Activated CD8-positive, alpha-beta memory T cell treated with anti-CD3 and anti-CD28 coated beads, Interleukin-2, amount 50 U/mL, for 48 hours (primary cell): ENCODE measurements at regions not wholly inside any gene's neighbourhood (a gene's known extent, or its start where the extent isn't known, plus 50 kb on each side); places are given as distances from the start of the nearest gene placed in this dataset.
"Not testable (repeated sequence)": the region's sequence is repeated elsewhere in the genome, so short reads cannot be mapped to it uniquely, and the experiment has no call there.

Experiments used
- DNase-seq: peaks from one replicate; pipeline ENCODE4 v3.0.0-alpha.2; 2020

DNA sequence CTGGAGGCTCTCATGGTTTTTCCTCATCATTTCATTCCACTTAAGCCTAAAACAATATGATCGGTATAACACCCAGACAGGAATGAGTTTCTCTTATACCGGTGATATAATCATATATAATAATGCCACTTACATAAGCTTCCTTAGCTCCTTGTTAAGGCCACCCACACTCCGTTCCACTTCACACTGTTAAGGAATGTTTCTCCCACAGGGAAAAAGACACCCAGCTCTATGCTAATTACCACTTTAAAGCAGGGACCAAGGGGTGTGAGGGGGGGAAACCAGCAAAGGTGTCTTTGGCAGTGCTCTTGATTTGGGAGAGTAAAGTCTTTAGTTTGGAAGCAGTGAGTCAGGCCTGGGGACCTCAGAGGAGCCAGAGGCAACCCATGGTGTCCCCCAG, 245.4 kb downstream of the NPIPA7 start:
- DNase-seq = not testable (repeated sequence)

DNA sequence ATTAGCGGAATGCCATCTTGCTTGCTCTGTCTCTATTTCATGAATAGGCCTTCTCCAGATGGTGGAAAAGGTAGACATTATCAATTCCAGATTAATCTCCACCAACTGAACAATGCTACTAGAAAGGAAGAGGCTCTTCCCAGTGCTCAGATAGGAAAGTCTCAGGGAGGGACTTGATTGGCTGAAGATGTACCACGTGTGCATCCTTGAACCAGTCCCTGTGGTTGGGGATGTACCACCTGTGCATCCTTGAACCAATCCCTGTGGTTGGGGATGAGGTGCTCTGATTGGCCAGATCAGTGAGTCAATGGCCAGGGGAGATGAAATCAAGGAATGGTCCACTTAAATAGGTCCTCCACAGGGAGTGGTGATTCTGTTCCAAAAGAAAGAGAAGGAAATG, 246.2 kb downstream of the NPIPA7 start:
- DNase-seq = not testable (repeated sequence)

DNA sequence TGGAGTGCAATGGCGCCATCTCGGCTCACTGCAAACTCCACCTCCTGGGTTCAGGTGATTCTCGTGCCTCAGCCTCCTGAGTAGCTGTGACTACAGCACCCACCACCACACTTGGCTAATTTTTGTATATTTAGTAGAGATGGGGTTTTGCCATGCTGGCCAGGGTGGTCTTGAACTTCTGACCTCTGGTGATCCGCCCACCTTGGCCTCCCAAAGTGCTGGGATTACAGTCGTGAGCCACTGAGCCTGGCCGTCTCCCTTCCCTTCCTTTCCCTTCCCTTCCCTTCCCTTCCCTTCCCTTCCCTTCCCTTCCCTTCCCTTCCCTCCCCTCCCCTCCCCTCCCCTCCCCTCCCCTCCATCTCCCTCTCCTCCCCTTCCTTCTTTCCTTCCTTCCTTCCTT, 248.9 kb downstream of the NPIPA7 start:
- not testable (repeated sequence) for DNase-seq

DNA sequence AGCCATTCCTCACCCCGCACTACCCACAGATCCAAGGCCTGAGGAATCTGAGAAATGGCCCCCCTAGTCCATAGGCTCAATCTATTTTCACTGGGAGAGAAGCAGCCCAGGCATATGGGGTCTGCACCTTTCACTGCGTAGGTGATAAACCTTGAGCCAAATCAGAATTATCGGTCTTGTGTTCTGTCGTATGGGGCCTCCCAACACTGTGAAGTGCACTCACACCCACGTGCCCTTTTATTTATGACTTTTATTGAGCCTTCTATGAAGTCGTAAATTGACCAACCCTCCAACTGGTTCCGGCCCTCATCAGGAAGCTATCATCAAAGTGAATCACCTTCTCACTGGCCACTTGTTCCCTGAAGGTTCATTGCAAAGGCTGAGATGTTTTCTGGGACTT, 259.3 kb downstream of the NPIPA7 start:
- not testable (repeated sequence) for DNase-seq

- not testable (repeated sequence) for DNase-seq
Observed at GRCh38 chr16:16638714-16639113, 259.8 kb downstream of the NPIPA7 start.

DNA sequence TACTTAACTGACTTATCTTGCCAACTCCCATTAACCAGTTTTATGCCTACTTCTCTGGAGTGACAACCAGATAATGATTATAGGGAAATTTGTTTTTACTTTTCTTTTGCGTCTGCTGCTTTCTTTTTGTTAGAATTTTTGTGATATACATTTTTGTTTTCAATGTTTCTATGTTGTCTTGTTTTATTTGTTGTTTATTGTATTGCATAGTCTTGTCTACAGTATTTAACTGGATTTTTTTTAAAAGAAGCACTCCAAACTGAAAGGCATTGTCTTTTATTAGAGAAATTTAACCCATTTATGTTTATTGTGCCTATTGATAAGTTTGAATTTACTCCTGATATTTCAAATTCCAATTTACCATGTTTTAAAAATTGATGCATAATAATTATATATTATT, 264.9 kb downstream of the NPIPA7 start:
- not testable (repeated sequence) for DNase-seq

DNA sequence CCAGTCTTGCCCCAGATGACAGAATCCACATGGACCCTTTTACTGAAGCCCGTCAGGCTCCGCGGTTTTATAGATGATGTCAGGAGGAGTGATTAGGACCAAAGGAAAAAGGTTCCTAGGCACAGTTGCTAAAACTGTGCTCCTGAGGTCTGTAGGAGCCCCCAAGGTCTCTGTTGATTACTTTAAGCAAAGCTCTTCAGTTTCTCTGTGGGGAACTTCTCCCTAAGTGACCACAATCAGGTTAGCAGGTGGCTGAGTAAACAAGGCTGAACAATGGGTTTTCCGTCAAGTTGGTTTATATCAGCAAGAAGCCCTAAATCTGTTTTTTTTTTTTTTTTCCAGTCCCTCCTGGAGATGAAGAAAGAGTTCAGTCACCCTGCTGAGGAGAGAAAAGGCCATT, 269.1 kb downstream of the NPIPA7 start:
- DNase-seq = not testable (repeated sequence)

DNA sequence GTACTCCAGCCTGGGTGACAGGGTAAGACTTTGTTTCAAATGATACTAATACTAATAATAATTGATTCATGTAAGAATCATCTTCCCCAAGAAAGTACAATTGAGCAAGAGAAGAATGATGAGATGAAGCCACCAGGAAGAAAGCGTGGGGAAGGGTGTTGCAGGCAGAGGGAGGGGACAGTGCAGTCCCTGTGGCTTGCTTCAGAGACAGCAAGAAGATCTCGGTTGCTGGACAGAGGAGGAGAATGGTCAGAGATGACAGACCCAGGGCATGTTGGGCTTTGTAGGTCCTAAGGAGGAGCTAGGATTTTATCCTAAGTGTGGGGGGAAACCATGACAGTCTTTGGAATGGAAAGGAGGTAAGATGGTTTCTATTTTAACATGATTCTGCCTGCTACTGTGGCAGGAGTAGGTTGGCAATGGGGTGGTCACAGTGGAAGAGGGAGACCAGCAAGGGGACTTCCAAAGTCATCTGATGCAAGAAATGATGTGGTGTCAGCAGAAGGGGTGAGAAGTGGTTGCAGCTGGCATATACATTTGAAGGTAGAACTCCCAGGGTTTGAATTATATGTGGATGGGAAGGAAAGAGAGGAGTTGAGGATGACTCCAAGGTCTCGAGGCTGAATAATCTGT, 293.4 kb downstream of the NPIPA7 start:
- DNase-seq = not testable (repeated sequence)

DNA sequence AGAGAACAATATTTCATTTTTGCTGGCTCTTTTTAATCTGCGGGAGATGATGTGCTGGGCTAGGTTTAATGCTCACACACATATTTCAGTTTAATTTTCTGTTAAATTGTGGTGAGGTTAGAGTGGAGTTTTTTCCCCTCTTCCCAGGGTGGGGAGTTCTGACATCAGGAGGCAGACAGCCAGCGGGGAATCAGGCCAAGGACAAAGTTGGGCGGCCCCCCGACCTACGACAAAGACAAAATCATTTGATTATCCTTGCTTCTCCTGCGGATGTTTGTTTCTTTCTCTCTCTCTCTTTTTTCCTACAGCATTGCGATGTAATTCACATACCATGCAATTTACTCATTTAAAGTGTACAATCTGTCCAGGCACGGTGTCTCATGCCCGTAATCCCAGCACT, 295.9 kb downstream of the NPIPA7 start:
- not testable (repeated sequence) for DNase-seq

- DNase-seq = not testable (repeated sequence)
Observed at GRCh38 chr16:16721849-16722248, 342.9 kb downstream of the NPIPA7 start.

DNA sequence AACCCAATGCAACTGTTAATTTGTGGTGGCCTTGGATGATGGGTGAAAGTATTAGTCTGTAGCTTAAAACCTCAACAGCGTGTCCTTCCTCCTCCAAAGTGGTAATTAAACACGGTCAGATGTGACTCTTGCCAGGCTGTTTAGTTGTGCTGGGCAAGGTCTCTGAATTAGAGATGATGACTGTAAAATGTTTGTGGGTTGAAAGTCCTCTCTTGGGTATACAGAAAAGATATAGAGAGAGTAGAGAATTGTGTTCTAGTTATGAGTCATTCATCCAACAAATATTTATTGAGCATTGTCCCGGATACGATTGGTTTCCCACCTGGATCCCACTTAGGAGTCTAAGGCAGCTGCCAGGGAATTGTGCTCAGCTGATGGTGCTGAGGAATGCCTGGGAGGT, 343.7 kb downstream of the NPIPA7 start:
- not testable (repeated sequence) for DNase-seq

GRCh38 chr16:16723819-16724519, 345.0 kb downstream of the NPIPA7 start:
- DNase-seq = not testable (repeated sequence)

DNA sequence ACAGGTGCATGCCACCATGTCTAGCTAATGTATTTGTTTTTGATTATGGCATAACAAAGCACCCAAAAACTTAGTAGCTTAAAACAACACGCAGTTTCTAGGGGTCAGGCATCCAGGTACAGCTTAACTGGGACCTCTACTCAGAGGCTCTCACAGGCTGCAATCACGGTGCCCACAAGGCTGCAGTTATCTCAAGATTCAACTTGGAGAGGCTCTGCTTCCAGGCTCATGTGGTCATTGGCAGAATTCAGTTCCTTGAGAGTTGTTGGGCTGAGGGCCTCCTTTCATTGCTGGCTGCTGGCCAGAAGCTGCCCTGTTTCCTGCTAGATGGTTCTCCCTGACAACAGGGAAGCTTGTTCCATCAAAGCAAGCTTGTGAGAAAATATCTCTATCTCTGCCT, 348.1 kb downstream of the NPIPA7 start:
- not testable (repeated sequence) for DNase-seq

DNA sequence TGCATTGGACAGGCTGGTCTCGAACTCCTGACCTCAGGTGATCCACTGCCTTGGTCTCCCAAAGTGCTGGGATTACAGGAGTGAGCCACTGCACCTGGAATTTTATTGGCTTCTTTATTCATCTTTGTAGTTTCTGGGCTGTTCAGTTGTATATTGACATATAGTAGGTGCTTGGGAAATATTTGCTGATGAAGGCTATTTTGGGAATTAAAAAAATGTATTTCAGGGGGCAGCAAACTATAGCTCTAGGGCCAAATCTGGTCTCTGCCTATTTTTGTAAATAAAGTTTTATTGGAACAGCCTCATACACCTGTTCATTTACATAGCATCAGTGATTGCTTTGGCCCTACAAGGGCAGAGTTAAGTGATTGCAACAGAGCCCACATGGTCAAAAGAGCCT, 363.6 kb downstream of the NPIPA7 start:
- not testable (repeated sequence) for DNase-seq

GRCh38 chr16:16754992-16755667, 376.2 kb downstream of the NPIPA7 start:
- DNase-seq = not testable (repeated sequence)

DNA sequence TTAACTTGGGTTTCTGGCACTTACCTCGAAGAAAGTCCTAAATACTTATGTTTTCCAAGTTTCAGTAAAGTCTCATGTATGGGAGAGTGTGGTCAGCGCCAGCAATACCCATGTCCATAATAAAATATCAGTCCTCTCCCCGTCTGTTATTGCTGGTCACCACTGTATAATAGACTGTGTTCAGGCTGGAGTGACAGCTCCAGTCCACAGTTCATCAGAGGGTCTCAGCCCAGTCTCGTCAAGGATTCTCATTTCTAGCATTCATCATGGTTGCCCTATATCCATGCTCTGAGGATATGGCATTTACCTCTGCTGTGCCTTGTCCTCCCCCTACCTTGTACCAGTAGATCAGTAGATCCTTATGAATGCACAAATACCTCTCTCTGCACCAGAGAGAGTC, 384.5 kb downstream of the NPIPA7 start:
- no peak for DNase-seq

GRCh38 chr16:16770717-16771116, 391.8 kb downstream of the NPIPA7 start:
- not testable (repeated sequence) for DNase-seq

DNA sequence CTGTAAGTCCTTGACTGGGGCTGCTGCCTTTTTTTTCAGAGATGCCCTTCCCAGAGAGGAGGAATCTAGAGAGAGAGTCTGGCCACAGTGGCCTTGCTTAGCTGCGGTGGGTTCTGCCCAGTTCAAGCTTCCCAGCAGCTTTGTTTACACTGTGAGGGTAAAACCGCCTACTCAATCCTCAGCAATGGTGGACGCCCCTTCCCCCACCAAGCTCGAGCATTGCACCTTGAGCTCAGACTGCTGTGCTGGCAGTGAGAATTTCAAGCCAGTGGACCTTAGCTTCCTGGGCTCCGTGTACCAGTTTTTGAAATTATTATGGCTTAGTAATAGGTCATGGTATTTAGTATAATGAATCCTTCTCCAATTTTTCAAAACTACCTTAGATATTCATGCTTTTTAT, 395.4 kb downstream of the NPIPA7 start:
- DNase-seq = no peak

DNA sequence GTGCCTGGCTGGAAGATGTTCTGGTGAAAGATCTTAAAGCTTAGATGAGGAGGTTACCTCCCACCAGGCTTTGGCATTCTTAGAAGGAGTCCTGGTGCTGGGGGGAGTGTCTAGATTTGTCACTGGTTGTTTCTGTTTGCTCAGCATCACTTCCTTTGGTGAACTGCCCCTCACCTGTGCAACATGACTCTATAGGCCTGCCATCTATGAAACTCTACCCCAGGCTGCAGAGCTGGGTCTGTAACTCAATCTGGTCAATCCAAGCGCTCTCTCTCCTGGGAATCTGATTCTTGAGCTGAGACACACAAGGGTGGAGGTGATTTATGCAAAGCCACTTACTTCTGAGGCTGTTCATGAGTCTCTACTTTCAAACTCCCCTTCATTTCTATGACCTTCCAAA, 399.4 kb downstream of the NPIPA7 start:
- DNase-seq = no peak

DNA sequence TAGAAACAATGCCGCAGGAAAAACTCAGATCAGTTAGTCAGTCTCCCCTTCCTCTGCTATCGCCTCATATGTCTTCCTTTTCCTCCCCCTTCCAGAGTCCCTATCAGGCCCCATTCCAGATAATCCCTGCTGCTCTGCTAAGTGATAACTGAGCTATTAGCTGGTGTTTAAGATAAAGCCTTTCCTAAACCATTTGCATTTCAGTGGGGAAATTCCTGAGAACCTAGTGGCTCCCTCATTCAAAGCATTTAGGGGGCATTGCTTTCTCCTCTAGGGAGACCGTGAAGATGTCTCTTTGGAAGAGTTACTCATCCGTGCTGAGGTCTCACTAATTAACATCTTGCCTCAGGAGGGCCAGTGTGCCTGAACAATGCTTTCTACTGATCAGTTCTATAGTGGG, 401.6 kb downstream of the NPIPA7 start:
- no peak for DNase-seq

DNA sequence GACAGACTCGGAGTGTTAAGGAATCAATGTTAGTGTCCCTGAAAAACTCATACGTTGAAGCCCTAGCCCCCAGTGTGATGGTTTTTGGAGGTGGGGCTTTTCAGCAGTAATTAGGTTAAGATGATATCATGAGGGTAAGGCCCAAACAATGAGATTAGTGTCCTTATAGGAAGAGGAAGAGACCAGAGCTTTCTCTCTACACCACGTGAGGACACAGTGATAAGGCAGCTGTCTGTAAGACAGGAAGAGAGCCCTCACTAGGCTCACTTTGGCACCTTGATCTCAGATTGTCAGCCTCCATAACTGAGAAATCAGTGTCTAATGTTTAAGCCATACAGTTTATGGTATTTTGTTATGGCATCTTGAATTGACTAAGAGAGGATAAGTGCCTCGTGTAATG, 403.2 kb downstream of the NPIPA7 start:
- no peak for DNase-seq

DNA sequence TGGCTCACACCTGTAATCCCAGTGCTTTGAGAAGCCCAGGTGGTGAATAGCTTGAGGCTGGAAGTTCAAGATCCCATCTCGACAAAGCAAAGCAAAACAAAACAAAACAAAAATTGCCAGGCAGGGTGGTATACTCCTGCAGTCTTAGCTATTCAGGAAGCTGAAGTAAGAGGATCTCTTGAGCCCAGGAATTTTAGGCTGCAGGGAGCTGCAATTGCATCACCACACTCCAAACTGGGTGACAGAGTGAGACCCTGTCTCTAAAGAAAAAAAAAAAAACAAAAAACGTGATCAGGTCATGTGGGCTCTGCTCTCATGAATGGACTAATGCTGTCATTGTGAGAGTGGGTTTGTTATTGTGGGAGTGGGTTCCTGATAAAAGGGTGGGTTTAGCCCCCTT, 409.1 kb downstream of the NPIPA7 start:
- DNase-seq = no peak

- no peak for DNase-seq
Observed at GRCh38 chr16:16790597-16790996, 411.7 kb downstream of the NPIPA7 start.

DNA sequence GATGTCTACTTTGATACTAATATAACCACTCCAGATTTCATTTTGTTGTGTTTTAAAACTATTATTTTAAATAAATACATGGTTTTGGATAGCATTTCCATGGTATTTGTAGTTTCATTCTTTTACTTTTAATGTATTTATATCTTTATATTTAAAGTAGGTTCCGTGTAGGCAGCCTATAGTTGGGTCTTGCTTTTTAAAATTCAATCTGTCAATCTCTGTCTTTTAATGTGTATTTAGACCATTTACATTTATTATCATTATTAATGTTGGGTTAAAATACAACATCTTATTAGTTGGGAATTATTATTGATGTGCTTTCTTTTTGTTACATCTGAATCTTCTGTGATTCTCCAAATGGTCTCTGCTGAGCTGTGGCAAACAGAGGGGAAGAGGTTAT, 412.1 kb downstream of the NPIPA7 start:
- DNase-seq = no peak
